ENCODE measurements at regions not wholly inside any gene's neighbourhood (a gene's known extent, or its start where the extent isn't known, plus 50 kb on each side); places are given as distances from the start of the nearest gene placed in this dataset.
A peak's percentile ranks its signal among the peaks of the same experiment; 100 is the strongest.

GRCh38 chr4:128721896-128722295, 87.6 kb upstream of the JADE1 start:
- Histone ChIP-seq H3K4me1 (ENCODE audit: insufficient read depth, low read length, poor library complexity, severe bottlenecking) (no peaks in the 10 kb centered on the region), H2AFZ (ENCODE audit: low read length) (peak overlapping the region; percentile 10), H3K36me3 (ENCODE audit: insufficient read depth, low read length) (no peaks in the 10 kb centered on the region), H3K4me2 (ENCODE audit: low read length) (no peak overlapping the region), H3K9me2 (ENCODE audit: insufficient read depth, low read length) (no peaks in the 10 kb centered on the region), H3K27ac (ENCODE audit: low read depth, low read length, poor library complexity, severe bottlenecking) (no peak overlapping the region), H3K79me2 (ENCODE audit: insufficient read depth, low read depth, low read length) (no peaks in the 10 kb centered on the region), H4K20me1 (ENCODE audit: insufficient read depth, low read length) (no peaks in the 10 kb centered on the region), H3K9me3 (ENCODE audit: low read length) (no peaks in the 10 kb centered on the region), H3K4me3 (ENCODE audit: low read depth, low read length, poor library complexity, severe bottlenecking) (no peak overlapping the region)
- no peak for TF ChIP-seq CTCF (conservative IDR thresholded peaks at IDR 0.05; ENCODE audit: low read length)
- no peak for TF ChIP-seq EZH2phosphoT487 (IDR thresholded peaks at IDR 0.05; ENCODE audit: borderline replicate concordance, low read depth, low read length)
- ChIA-PET CTCF (ENCODE audit: unreplicated experiment) (no interaction called here), POLR2A (no interaction called here)
- intact Hi-C loops (cut with micrococcal nuclease; ENCODE audit: unreplicated experiment) = no loop called here
- no TSS peak for BruUV-seq (replicated peaks)
- DNase-seq (ENCODE audit: low spot score) = no peak

GRCh38 chr4:128720270-128720669, 89.2 kb upstream of the JADE1 start:
- no peaks in the 10 kb centered on the region for H4K20me1 ChIP-seq (ENCODE audit: insufficient read depth, low read length)
- H3K4me3 ChIP-seq (ENCODE audit: low read depth, low read length, poor library complexity, severe bottlenecking) = no peak overlapping the region
- H3K4me2 ChIP-seq (ENCODE audit: low read length) = no peak overlapping the region
- no peak overlapping the region for H2AFZ ChIP-seq (ENCODE audit: low read length)
- no peak for DNase-seq (ENCODE audit: low spot score)
- intact Hi-C loops (cut with micrococcal nuclease; ENCODE audit: unreplicated experiment) = no loop called here
- H3K79me2 ChIP-seq (ENCODE audit: insufficient read depth, low read depth, low read length) = no peaks in the 10 kb centered on the region
- no peak overlapping the region for H3K27ac ChIP-seq (ENCODE audit: low read depth, low read length, poor library complexity, severe bottlenecking)
- no peaks in the 10 kb centered on the region for H3K36me3 ChIP-seq (ENCODE audit: insufficient read depth, low read length)
- CTCF ChIA-PET (ENCODE audit: unreplicated experiment) = no interaction called here
- TF ChIP-seq CTCF (conservative IDR thresholded peaks at IDR 0.05; ENCODE audit: low read length) = no peak
- no peak for TF ChIP-seq EZH2phosphoT487 (IDR thresholded peaks at IDR 0.05; ENCODE audit: borderline replicate concordance, low read depth, low read length)
- POLR2A ChIA-PET = interaction anchor here (1.2 kb wide), 1 partner anchor 103 kb away, joined by 4 read pairs; no protein-coding TSS in a partner anchor
- no peaks in the 10 kb centered on the region for H3K4me1 ChIP-seq (ENCODE audit: insufficient read depth, low read length, poor library complexity, severe bottlenecking)
- no peaks in the 10 kb centered on the region for H3K9me2 ChIP-seq (ENCODE audit: insufficient read depth, low read length)
- no peaks in the 10 kb centered on the region for H3K9me3 ChIP-seq (ENCODE audit: low read length)
- no TSS peak for BruUV-seq (replicated peaks)

GRCh38 chr4:128718768-128719167, 90.7 kb upstream of the JADE1 start:
- TF ChIP-seq CTCF (conservative IDR thresholded peaks at IDR 0.05; ENCODE audit: low read length) = no peak
- no peak for TF ChIP-seq EZH2phosphoT487 (IDR thresholded peaks at IDR 0.05; ENCODE audit: borderline replicate concordance, low read depth, low read length)
- no peak overlapping the region for H3K4me3 ChIP-seq (ENCODE audit: low read depth, low read length, poor library complexity, severe bottlenecking)
- no peaks in the 10 kb centered on the region for H3K9me2 ChIP-seq (ENCODE audit: insufficient read depth, low read length)
- no peaks in the 10 kb centered on the region for H3K79me2 ChIP-seq (ENCODE audit: insufficient read depth, low read depth, low read length)
- no peaks in the 10 kb centered on the region for H3K36me3 ChIP-seq (ENCODE audit: insufficient read depth, low read length)
- H3K27ac ChIP-seq (ENCODE audit: low read depth, low read length, poor library complexity, severe bottlenecking) = no peak overlapping the region
- H3K4me2 ChIP-seq (ENCODE audit: low read length) = no peak overlapping the region
- CTCF ChIA-PET (ENCODE audit: unreplicated experiment) = no interaction called here
- POLR2A ChIA-PET = interaction anchor here (0.6 kb wide), 2 partner anchors 12 to 68 kb away, joined by 3 read pairs; no protein-coding TSS in a partner anchor
- no peak for DNase-seq (ENCODE audit: low spot score)
- no TSS peak for BruUV-seq (replicated peaks)
- no peaks in the 10 kb centered on the region for H3K4me1 ChIP-seq (ENCODE audit: insufficient read depth, low read length, poor library complexity, severe bottlenecking)
- no peaks in the 10 kb centered on the region for H4K20me1 ChIP-seq (ENCODE audit: insufficient read depth, low read length)
- intact Hi-C loops (cut with micrococcal nuclease; ENCODE audit: unreplicated experiment) = no loop called here
- no peaks in the 10 kb centered on the region for H3K9me3 ChIP-seq (ENCODE audit: low read length)
- no peak overlapping the region for H2AFZ ChIP-seq (ENCODE audit: low read length)
